ENCODE measurements at regions not wholly inside any gene's neighbourhood (a gene's known extent, or its start where the extent isn't known, plus 50 kb on each side); places are given as distances from the start of the nearest gene placed in this dataset.
"Not testable (repeated sequence)": the region's sequence is repeated elsewhere in the genome, so short reads cannot be mapped to it uniquely, and the experiment has no call there.

GRCh38 chr2:63723709-63724108 is 118.0 kb upstream of the UGP2 start:
- no peak overlapping the region for H3K27ac ChIP-seq (ENCODE audit: low read length)
- no peaks in the 10 kb centered on the region for H3K36me3 ChIP-seq (replicated peaks; ENCODE audit: insufficient read depth, low read length)
- no peaks in the 10 kb centered on the region for H3K79me2 ChIP-seq (ENCODE audit: low read length)
- H3K27me3 ChIP-seq (replicated peaks; ENCODE audit: insufficient read depth, low read length): no peaks in the 10 kb centered on the region
- H3K9me3 ChIP-seq (replicated peaks; ENCODE audit: insufficient read depth, low read length): no peaks in the 10 kb centered on the region
- no peaks in the 10 kb centered on the region for H4K20me1 ChIP-seq (ENCODE audit: insufficient read depth, low read length)
- no peaks in the 10 kb centered on the region for H3F3A ChIP-seq (ENCODE audit: insufficient read depth, low read length)
- H3K4me1 ChIP-seq (ENCODE audit: low read length): no peaks in the 10 kb centered on the region
- DNase-seq: no peak
- no peak overlapping the region for H3K4me2 ChIP-seq (ENCODE audit: low read depth, low read length)
- no peak overlapping the region for H3K4me3 ChIP-seq (ENCODE audit: low read length)
- H3K9ac ChIP-seq (ENCODE audit: low read length): no peak overlapping the region
- no peaks in the 10 kb centered on the region for H3K9me2 ChIP-seq (replicated peaks; ENCODE audit: insufficient read depth, low read length)
- no peak for TF ChIP-seq EZH2phosphoT487 (IDR thresholded peaks at IDR 0.05; ENCODE audit: low read length)
- no peak for TF ChIP-seq EZH2 (optimal IDR thresholded peaks at IDR 0.05; ENCODE audit: low read depth, low read length)
- TF ChIP-seq CTCF (IDR thresholded peaks at IDR 0.05; ENCODE audit: low read length): no peak
- H2AFZ ChIP-seq (ENCODE audit: low read length): no peak overlapping the region

GRCh38 chr2:63725212-63725611 is 116.5 kb upstream of the UGP2 start:
- DNase-seq; H3K9ac ChIP-seq (ENCODE audit: low read length); H3K36me3 ChIP-seq (replicated peaks; ENCODE audit: insufficient read depth, low read length): not testable (repeated sequence)

GRCh38 chr2:63729362-63729761 is 112.3 kb upstream of the UGP2 start:
- no peak overlapping the region for H3K27ac ChIP-seq (ENCODE audit: low read length)
- TF ChIP-seq CTCF (IDR thresholded peaks at IDR 0.05; ENCODE audit: low read length) (no peak), EZH2phosphoT487 (IDR thresholded peaks at IDR 0.05; ENCODE audit: low read length) (no peak), EZH2 (optimal IDR thresholded peaks at IDR 0.05; ENCODE audit: low read depth, low read length) (no peak)

More at GRCh38 chr2:63725212-63725611, 116.5 kb upstream of the UGP2 start:
- H3K9me2 ChIP-seq (replicated peaks; ENCODE audit: insufficient read depth, low read length); H3F3A ChIP-seq (ENCODE audit: insufficient read depth, low read length); H3K4me3 ChIP-seq (ENCODE audit: low read length); H4K20me1 ChIP-seq (ENCODE audit: insufficient read depth, low read length); H3K9me3 ChIP-seq (replicated peaks; ENCODE audit: insufficient read depth, low read length); H3K79me2 ChIP-seq (ENCODE audit: low read length); H3K4me2 ChIP-seq (ENCODE audit: low read depth, low read length); H3K27me3 ChIP-seq (replicated peaks; ENCODE audit: insufficient read depth, low read length); H3K4me1 ChIP-seq (ENCODE audit: low read length); H3K27ac ChIP-seq (ENCODE audit: low read length); H2AFZ ChIP-seq (ENCODE audit: low read length): not testable (repeated sequence)

GRCh38 chr2:63729831-63730230 is 111.9 kb upstream of the UGP2 start:
- Histone ChIP-seq H3K4me3 (ENCODE audit: low read length) (no peak overlapping the region), H3K4me1 (ENCODE audit: low read length) (no peaks in the 10 kb centered on the region), H2AFZ (ENCODE audit: low read length) (no peak overlapping the region), H3F3A (ENCODE audit: insufficient read depth, low read length) (no peaks in the 10 kb centered on the region), H3K9me3 (replicated peaks; ENCODE audit: insufficient read depth, low read length) (no peaks in the 10 kb centered on the region), H3K9ac (ENCODE audit: low read length) (no peak overlapping the region), H4K20me1 (ENCODE audit: insufficient read depth, low read length) (no peaks in the 10 kb centered on the region), H3K9me2 (replicated peaks; ENCODE audit: insufficient read depth, low read length) (no peaks in the 10 kb centered on the region), H3K27me3 (replicated peaks; ENCODE audit: insufficient read depth, low read length) (no peaks in the 10 kb centered on the region), H3K4me2 (ENCODE audit: low read depth, low read length) (no peak overlapping the region), H3K36me3 (replicated peaks; ENCODE audit: insufficient read depth, low read length) (no peaks in the 10 kb centered on the region), H3K79me2 (ENCODE audit: low read length) (no peaks in the 10 kb centered on the region), H3K27ac (ENCODE audit: low read length) (no peak overlapping the region)
- no peak for TF ChIP-seq EZH2phosphoT487 (IDR thresholded peaks at IDR 0.05; ENCODE audit: low read length)
- DNase-seq: no peak

More at GRCh38 chr2:63729362-63729761, 112.3 kb upstream of the UGP2 start:
- Histone ChIP-seq H3K4me3 (ENCODE audit: low read length) (no peak overlapping the region), H3K4me1 (ENCODE audit: low read length) (no peaks in the 10 kb centered on the region), H3F3A (ENCODE audit: insufficient read depth, low read length) (no peaks in the 10 kb centered on the region), H3K36me3 (replicated peaks; ENCODE audit: insufficient read depth, low read length) (no peaks in the 10 kb centered on the region), H3K9me2 (replicated peaks; ENCODE audit: insufficient read depth, low read length) (no peaks in the 10 kb centered on the region), H3K4me2 (ENCODE audit: low read depth, low read length) (no peak overlapping the region), H2AFZ (ENCODE audit: low read length) (no peak overlapping the region), H3K9ac (ENCODE audit: low read length) (no peak overlapping the region), H3K79me2 (ENCODE audit: low read length) (no peaks in the 10 kb centered on the region), H3K9me3 (replicated peaks; ENCODE audit: insufficient read depth, low read length) (no peaks in the 10 kb centered on the region), H4K20me1 (ENCODE audit: insufficient read depth, low read length) (no peaks in the 10 kb centered on the region), H3K27me3 (replicated peaks; ENCODE audit: insufficient read depth, low read length) (no peaks in the 10 kb centered on the region)
- DNase-seq: no peak
